ENCODE measurements at regions not wholly inside any gene's neighbourhood (a gene's known extent, or its start where the extent isn't known, plus 50 kb on each side); places are given as distances from the start of the nearest gene placed in this dataset.
"Not testable (repeated sequence)": the region's sequence is repeated elsewhere in the genome, so short reads cannot be mapped to it uniquely, and the experiment has no call there.

DNA sequence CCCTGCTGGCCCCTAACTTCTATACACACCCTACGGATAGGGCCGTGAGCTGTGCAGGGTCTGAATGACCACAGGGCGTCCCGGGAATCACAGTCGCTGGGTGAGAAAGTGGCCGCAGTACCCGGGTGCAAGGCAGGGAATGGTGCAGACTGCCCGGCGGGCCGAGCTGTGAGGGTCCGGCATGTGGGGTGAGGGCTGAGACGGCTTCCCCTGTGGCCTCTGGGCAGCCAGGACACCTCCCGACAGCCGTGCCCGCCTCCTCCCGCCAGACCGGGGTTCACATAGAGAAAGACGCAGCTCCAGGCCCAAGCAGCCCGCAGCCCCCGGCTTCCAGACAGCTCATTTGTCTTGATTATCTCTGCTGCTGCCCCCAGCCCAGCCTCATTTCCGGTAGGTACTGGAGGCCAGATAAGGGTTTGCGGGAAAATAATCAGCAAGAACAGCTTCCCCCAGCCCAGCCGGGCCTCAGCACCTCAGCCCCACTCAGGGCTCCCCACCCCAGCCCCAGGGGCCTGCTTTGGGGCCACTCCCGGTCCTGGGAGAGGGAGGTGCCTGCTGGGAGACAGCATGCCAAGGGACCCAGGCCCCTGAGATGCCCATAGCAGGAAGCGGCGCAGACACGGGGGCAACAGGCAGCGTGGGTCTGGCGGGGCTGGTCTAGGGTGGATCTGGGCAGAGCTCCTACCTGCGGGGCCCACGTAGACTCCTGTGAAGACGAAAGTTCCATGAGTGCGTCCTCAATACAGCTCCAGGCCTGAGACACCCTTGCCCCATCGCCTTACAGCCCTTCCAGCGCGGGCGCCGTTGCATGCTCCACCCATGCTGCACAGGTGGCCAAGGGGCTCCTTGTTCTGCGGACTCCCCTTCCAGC is 123.1 kb downstream of the BRD1 start:
- peaks cover 5% of the 10 kb centered on the region; the same call in 1 of the 2 replicates for H3K9me3 ChIP-seq
- no peak overlapping the region for H3K4me3 ChIP-seq
- DNase-seq (ENCODE audit: low spot score in 2 of 2), result no peak
- no peaks in the 10 kb centered on the region for H3K36me3 ChIP-seq (replicated peaks)
- H3K4me1 ChIP-seq, result no peaks in the 10 kb centered on the region
- in situ Hi-C loops (cut with MboI; ENCODE audit: low sequenced_read_pairs), result no loop called here
- H3K27me3 ChIP-seq (ENCODE audit: low read depth), result no peaks in the 10 kb centered on the region

- H3K4me1 ChIP-seq, result no peaks in the 10 kb centered on the region
- H3K4me3 ChIP-seq, result no peak overlapping the region
- H3K9me3 ChIP-seq, result peaks cover 5% of the 10 kb centered on the region; the same call in 1 of the 2 replicates
- in situ Hi-C loops (cut with MboI; ENCODE audit: low sequenced_read_pairs), result no loop called here
- no peaks in the 10 kb centered on the region for H3K36me3 ChIP-seq (replicated peaks)
- no peaks in the 10 kb centered on the region for H3K27me3 ChIP-seq (ENCODE audit: low read depth)
- DNase-seq (ENCODE audit: low spot score in 2 of 2), result no peak
Observed at GRCh38 chr22:49703990-49704344, 123.7 kb downstream of the BRD1 start.

GRCh38 chr22:49703505-49703904 is 124.2 kb downstream of the BRD1 start:
- Histone ChIP-seq H3K9me3 (peaks cover 5% of the 10 kb centered on the region; the same call in 1 of the 2 replicates), H3K36me3 (replicated peaks) (no peaks in the 10 kb centered on the region), H3K27me3 (ENCODE audit: low read depth) (no peaks in the 10 kb centered on the region), H3K4me1 (no peaks in the 10 kb centered on the region), H3K4me3 (no peak overlapping the region)
- in situ Hi-C loops (cut with MboI; ENCODE audit: low sequenced_read_pairs), result no loop called here
- no peak for DNase-seq (ENCODE audit: low spot score in 2 of 2)

- no peaks in the 10 kb centered on the region for H3K4me1 ChIP-seq
- H3K36me3 ChIP-seq (replicated peaks), result no peaks in the 10 kb centered on the region
- no peak overlapping the region for H3K4me3 ChIP-seq
- H3K27me3 ChIP-seq (ENCODE audit: low read depth), result no peaks in the 10 kb centered on the region
- no peak for DNase-seq (ENCODE audit: low spot score in 2 of 2)
- peaks cover 5% of the 10 kb centered on the region; the same call in 1 of the 2 replicates for H3K9me3 ChIP-seq
- in situ Hi-C loops (cut with MboI; ENCODE audit: low sequenced_read_pairs), result no loop called here
Observed at GRCh38 chr22:49702068-49702397, 125.6 kb downstream of the BRD1 start.

- no peaks in the 10 kb centered on the region for H3K27me3 ChIP-seq (ENCODE audit: low read depth)
- in situ Hi-C loops (cut with MboI; ENCODE audit: low sequenced_read_pairs), result no loop called here
- H3K4me1 ChIP-seq, result no peaks in the 10 kb centered on the region
- H3K4me3 ChIP-seq, result no peak overlapping the region
- no peaks in the 10 kb centered on the region for H3K36me3 ChIP-seq (replicated peaks)
- H3K9me3 ChIP-seq, result peaks cover 5% of the 10 kb centered on the region; the same call in 1 of the 2 replicates
- DNase-seq (ENCODE audit: low spot score in 2 of 2), result no peak
Observed at GRCh38 chr22:49701380-49702067, 126.1 kb downstream of the BRD1 start.

DNA sequence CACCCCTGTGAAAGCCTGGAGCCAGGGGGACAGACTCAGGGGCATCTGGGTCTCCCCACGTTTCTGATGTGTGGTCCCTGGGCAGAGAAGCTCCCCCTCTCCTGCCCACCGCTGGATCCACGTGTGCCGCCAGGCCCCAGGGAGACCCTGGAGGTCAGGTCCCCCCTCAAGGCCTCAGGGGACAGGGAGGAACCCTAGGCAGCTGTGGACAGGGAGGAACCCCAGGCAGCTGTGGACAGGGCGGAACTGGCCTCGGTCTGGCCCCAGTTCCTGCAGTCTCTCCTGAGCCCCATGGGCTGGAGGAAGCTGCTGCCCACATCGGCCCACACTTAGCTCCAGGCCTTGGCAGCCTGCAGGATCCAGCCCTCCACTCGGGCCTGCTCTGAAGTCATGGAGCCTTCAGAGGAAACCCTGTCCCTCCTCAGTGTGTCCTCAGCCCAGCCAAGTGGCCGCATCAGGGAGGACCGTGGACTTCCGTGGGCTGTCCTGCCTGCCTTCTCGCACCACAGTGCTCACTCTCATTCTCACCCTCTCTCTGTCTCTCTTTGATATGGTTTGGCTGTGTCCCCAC is 127.7 kb downstream of the BRD1 start:
- DNase-seq (ENCODE audit: low spot score in 2 of 2), result no peak
- no peaks in the 10 kb centered on the region for H3K36me3 ChIP-seq (replicated peaks)
- peaks cover 5% of the 10 kb centered on the region; the same call in 1 of the 2 replicates for H3K9me3 ChIP-seq
- no peaks in the 10 kb centered on the region for H3K27me3 ChIP-seq (ENCODE audit: low read depth)
- H3K4me3 ChIP-seq, result no peak overlapping the region
- no peaks in the 10 kb centered on the region for H3K4me1 ChIP-seq
- in situ Hi-C loops (cut with MboI; ENCODE audit: low sequenced_read_pairs), result no loop called here

DNA sequence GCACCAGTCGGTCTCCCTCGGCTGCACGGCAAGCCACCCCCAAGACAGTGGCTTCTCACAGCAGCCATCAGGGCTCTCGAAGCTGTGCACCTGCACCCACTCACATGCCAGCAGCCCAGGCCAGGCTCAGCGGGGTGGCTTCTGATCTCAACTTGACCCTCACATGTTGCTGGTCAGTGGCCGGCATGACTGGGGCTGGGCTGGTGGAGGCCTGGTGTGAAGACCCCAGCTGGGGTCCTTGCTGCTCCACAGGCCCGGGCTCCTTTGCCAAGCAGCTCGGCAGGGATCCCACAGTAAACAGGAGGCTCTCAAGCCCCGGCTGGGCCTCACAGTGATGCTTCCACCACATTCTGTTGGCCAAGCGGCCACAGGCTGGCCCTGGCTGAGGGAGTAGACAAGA is 128.2 kb downstream of the BRD1 start:
- no peak overlapping the region for H3K4me3 ChIP-seq
- H3K4me1 ChIP-seq, result no peaks in the 10 kb centered on the region
- H3K27me3 ChIP-seq (ENCODE audit: low read depth), result no peaks in the 10 kb centered on the region
- peaks cover 5% of the 10 kb centered on the region; the same call in 1 of the 2 replicates for H3K9me3 ChIP-seq
- H3K36me3 ChIP-seq (replicated peaks), result no peaks in the 10 kb centered on the region
- in situ Hi-C loops (cut with MboI; ENCODE audit: low sequenced_read_pairs), result no loop called here
- DNase-seq (ENCODE audit: low spot score in 2 of 2), result no peak

DNA sequence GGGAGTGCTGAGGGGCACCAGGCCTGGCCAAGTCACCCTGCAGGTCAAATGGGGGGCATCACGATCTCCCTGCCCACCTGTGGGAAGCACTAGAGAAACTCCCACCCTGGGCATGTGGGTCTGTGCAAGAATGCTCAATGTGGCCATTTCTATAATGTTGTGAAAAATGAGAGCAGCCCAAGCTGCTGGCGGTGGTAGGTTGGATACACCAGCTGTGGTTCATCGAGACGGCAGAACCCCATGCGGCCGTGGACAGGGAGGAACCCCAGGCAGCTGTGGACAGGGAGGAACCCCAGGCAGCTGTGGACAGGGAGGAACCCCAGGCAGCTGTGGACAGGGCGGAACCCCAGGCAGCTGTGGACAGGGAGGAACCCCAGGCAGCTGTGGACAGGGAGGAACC is 129.1 kb downstream of the BRD1 start:
- H3K4me1 ChIP-seq; DNase-seq (ENCODE audit: low spot score in 2 of 2): not testable (repeated sequence)

GRCh38 chr22:49697047-49697446 is 130.6 kb downstream of the BRD1 start:
- no peaks in the 10 kb centered on the region for H3K27me3 ChIP-seq (ENCODE audit: low read depth)
- in situ Hi-C loops (cut with MboI; ENCODE audit: low sequenced_read_pairs), result no loop called here

More for the DNA sequence above, 129.1 kb downstream of the BRD1 start:
- in situ Hi-C loops (cut with MboI; ENCODE audit: low sequenced_read_pairs); H3K4me3 ChIP-seq; H3K36me3 ChIP-seq (replicated peaks); H3K9me3 ChIP-seq; H3K27me3 ChIP-seq (ENCODE audit: low read depth): not testable (repeated sequence)

DNA sequence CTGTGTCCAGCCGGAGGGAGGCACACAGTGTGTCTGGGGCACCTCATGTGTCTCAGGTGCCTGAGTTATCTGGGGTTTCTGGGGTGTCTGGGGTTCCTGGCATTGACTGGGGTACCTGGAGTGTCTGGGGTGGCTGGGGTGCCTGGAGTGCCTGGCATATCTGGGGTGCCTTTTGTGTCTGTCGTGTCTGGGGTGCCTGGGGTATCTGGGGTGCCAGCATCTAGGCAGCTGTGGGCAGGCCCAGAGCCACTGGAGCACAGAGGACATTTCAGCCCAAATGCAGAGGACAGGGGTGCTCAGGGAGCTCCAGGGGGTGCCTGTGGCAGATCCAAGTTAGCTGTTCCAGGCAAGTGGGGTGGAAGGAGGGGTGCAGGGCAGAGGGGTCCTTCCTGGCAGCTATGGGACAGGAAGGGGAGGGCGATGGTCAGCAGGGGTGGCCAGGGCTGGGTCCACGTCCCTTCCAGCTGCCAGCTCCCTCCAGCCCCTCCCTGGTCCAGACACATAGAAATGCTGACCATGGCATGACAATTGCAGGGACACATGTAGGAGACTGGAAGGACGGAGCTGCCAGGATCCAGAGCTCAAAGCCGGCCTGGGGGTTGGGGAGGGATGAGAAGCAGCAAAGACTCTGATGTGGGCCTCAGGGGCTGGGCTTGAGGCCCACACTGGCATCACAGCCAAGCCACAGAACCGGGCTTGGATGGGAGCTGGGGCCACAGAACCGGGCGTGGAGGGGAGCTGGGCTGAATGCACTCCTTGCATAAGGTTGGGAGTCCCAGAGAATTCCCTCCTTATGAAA is 133.0 kb downstream of the BRD1 start:
- Histone ChIP-seq H3K27me3 (ENCODE audit: low read depth) (no peaks in the 10 kb centered on the region), H3K36me3 (replicated peaks) (no peaks in the 10 kb centered on the region), H3K9me3 (no peaks in the 10 kb centered on the region), H3K4me1 (no peaks in the 10 kb centered on the region), H3K4me3 (no peak overlapping the region)
- in situ Hi-C loops (cut with MboI; ENCODE audit: low sequenced_read_pairs), result no loop called here
- DNase-seq (ENCODE audit: low spot score in 2 of 2), result no peak

More at GRCh38 chr22:49697047-49697446, 130.6 kb downstream of the BRD1 start:
- Histone ChIP-seq H3K9me3 (peaks cover 5% of the 10 kb centered on the region; the same call in 1 of the 2 replicates), H3K36me3 (replicated peaks) (no peaks in the 10 kb centered on the region), H3K4me3 (no peak overlapping the region), H3K4me1 (no peaks in the 10 kb centered on the region)
- no peak for DNase-seq (ENCODE audit: low spot score in 2 of 2)

DNA sequence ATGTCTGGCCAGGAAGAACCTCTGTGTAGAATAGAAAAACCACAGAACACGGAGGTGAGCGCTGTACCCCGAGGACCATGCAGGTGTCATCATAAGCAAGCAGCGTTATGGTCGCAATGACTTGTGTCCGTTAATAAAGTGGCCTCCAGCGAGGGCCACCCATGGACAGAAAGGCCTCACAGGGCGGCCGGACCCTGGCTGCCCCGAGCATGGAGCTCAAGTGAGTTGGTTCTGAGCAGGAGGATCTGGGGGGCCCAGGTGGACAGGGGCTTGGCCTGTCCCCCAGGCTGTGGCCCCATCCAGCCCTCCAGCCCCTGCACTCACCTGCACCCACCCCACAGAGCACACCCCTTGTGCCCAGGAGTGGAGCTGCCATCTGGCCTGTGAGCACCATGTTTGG is 133.8 kb downstream of the BRD1 start:
- no peaks in the 10 kb centered on the region for H3K9me3 ChIP-seq
- in situ Hi-C loops (cut with MboI; ENCODE audit: low sequenced_read_pairs), result no loop called here
- no peak overlapping the region for H3K4me3 ChIP-seq
- DNase-seq (ENCODE audit: low spot score in 2 of 2), result no peak
- no peaks in the 10 kb centered on the region for H3K4me1 ChIP-seq
- no peaks in the 10 kb centered on the region for H3K36me3 ChIP-seq (replicated peaks)
- peaks cover 3% of the 10 kb centered on the region; the same call in 1 of the 2 replicates for H3K27me3 ChIP-seq (ENCODE audit: low read depth)

GRCh38 chr22:49693416-49693815 is 134.3 kb downstream of the BRD1 start:
- H3K4me3 ChIP-seq, result no peak overlapping the region
- H3K27me3 ChIP-seq (ENCODE audit: low read depth), result peaks cover 5% of the 10 kb centered on the region; the same call in 1 of the 2 replicates
- no peaks in the 10 kb centered on the region for H3K9me3 ChIP-seq
- no peaks in the 10 kb centered on the region for H3K4me1 ChIP-seq
- DNase-seq (ENCODE audit: low spot score in 2 of 2), result no peak
- H3K36me3 ChIP-seq (replicated peaks), result no peaks in the 10 kb centered on the region
- in situ Hi-C loops (cut with MboI; ENCODE audit: low sequenced_read_pairs), result no loop called here

DNA sequence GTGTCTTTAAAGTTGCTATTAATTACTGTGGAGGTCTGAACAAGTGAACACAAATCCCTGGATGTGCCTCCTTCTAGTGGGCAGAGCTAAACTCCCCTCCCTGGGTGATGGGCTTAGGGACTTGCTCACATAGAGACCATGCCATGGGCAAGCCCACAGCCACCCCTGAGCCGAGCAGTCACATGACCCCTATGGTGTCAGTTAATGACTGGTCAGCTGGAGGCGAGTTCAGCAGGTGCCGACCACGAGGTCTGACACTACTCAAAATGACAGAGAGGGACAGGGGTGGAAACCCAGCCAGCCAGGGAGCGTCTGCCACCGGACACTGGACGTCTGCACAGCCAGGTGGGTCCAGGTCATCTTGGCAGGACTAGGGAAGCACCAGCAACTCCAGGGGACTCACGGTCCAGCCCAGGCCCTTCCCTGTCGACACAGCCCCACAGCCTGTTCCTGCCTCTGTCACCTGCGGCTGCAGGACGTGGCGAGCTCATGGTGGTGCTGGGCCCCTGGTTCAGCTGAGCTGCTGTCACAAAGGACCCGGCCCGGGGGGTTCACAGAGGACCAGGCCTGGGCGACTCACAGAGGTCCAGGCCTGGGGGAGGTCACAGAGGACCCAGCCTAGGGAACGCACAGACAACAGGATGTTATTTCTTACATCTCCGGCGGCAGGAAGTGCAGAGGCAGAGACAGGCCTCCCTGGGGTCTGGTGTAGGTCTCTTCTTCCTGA is 135.0 kb downstream of the BRD1 start:
- Histone ChIP-seq H3K9me3 (no peaks in the 10 kb centered on the region), H3K36me3 (replicated peaks) (no peaks in the 10 kb centered on the region), H3K27me3 (ENCODE audit: low read depth) (peaks cover 5% of the 10 kb centered on the region; the same call in 1 of the 2 replicates), H3K4me1 (no peaks in the 10 kb centered on the region), H3K4me3 (no peak overlapping the region)
- in situ Hi-C loops (cut with MboI; ENCODE audit: low sequenced_read_pairs), result no loop called here
- no peak for DNase-seq (ENCODE audit: low spot score in 2 of 2)
